ENCODE measurements at regions not wholly inside any gene's neighbourhood (a gene's known extent, or its start where the extent isn't known, plus 50 kb on each side); places are given as distances from the start of the nearest gene placed in this dataset.

GRCh38 chr3:5710718-5711117, 523.2 kb downstream of the EDEM1 start:
- Histone ChIP-seq H3K27me3 (ENCODE audit: control insufficient read depth in 2 of 2, insufficient read depth in 2 of 2, low read length in 2 of 2) (no peaks in the 10 kb centered on the region), H3K9me3 (replicated peaks; ENCODE audit: control insufficient read depth, insufficient read depth, low read depth, low read length) (no peaks in the 10 kb centered on the region), H2AFZ (ENCODE audit: low read depth, low read length) (no peak overlapping the region), H3K36me3 (ENCODE audit: control insufficient read depth, insufficient read depth, low read length) (no peaks in the 10 kb centered on the region), H3K4me1 (replicated peaks in 1 of 2; ENCODE audit: control insufficient read depth in 2 of 2, insufficient read depth in 2 of 2, low read length in 2 of 2) (peaks cover 0 to 10% of the 10 kb centered on the region in 2 experiments; a peak in 2 of 5 replicates), H4K20me1 (replicated peaks; ENCODE audit: control insufficient read depth, insufficient read depth, low read length) (no peaks in the 10 kb centered on the region), H3K4me2 (ENCODE audit: insufficient read depth, low read length) (no peak overlapping the region), H3K4me3 (no peak overlapping the region), H3K9ac (ENCODE audit: insufficient read depth in 1 of 2, low read depth in 2 of 2, low read length in 2 of 2) (no peak overlapping the region), H3K79me2 (ENCODE audit: control insufficient read depth, insufficient read depth, low read length) (no peaks in the 10 kb centered on the region), H3K9me1 (ENCODE audit: control insufficient read depth, insufficient read depth, low read length) (no peaks in the 10 kb centered on the region), H3K27ac (ENCODE audit: extremely low read depth, low read depth, low read length) (no peak overlapping the region)
- in situ Hi-C loops (cut with MboI): no loop called here
- ATAC-seq (no peak), FAIRE-seq (no peak), DNase-seq (ENCODE audit: extremely low read depth in 1 of 4, low spot score in 3 of 4) (no peak)
- 2% methylated on average over 3 of the region's 3 CpGs for WGBS (ENCODE audit: insufficient coverage, low coverage, missing lambda C conversion rate)
- ChIA-PET POLR2A (no interaction called here), CTCF (ENCODE audit: low intra/inter-chr PET ratio) (no interaction called here)
- BruUV-seq (replicated peaks): no TSS peak
- intact Hi-C loops (cut with micrococcal nuclease): loop anchor here (5.0 kb wide), 1 partner anchor 188 kb away; no protein-coding TSS in a partner anchor
- TF ChIP-seq SAFB2 (IDR thresholded peaks at IDR 0.05; ENCODE audit: borderline replicate concordance, low read depth, low read length, severe bottlenecking): no peak
- TF ChIP-seq GATAD2B (IDR thresholded peaks at IDR 0.05; ENCODE audit: borderline replicate concordance): no peak
- TF ChIP-seq KLF16 (IDR thresholded peaks at IDR 0.05): peak; percentile 79
- 0 out of 2 replicates have a peak, but pooled peaks have one; percentile 21 for TF ChIP-seq SMARCC2 (IDR thresholded peaks at IDR 0.05; ENCODE audit: low read depth)
- TF ChIP-seq NEUROD1 (IDR thresholded peaks at IDR 0.05; ENCODE audit: borderline replicate concordance, low read depth, low read length, partially characterized antibody): no peak
- TF ChIP-seq MYNN (IDR thresholded peaks at IDR 0.05): no peak
- no peak for TF ChIP-seq MYNN (CRISPR knock-in tag; IDR thresholded peaks at IDR 0.05)
- TF ChIP-seq E2F4 (CRISPR knock-in tag; IDR thresholded peaks at IDR 0.05; ENCODE audit: low read depth): no peak
- TF ChIP-seq ZNF318 (IDR thresholded peaks at IDR 0.05; ENCODE audit: borderline replicate concordance in 1 of 2, low read depth in 1 of 2): no peak
- no peak for TF ChIP-seq SNRNP70 (optimal IDR thresholded peaks at IDR 0.05; ENCODE audit: low read depth, low read length)
- peak; percentile 72 for TF ChIP-seq MTA2 (IDR thresholded peaks at IDR 0.05; ENCODE audit: low read depth)
- peak; percentile 92 for TF ChIP-seq TCF7 (IDR thresholded peaks at IDR 0.05; ENCODE audit: borderline replicate concordance)
- TF ChIP-seq MEF2A (IDR thresholded peaks at IDR 0.05; ENCODE audit: control insufficient read depth, low read depth, low read length): no peak
